IPS DF 4.7 (cell line): ENCODE measurements at regions not wholly inside any gene's neighbourhood (a gene's known extent, or its start where the extent isn't known, plus 50 kb on each side); places are given as distances from the start of the nearest gene placed in this dataset.

Experiments used
- DNase-seq: peaks from one replicate; pipeline ENCODE4 v3.0.0-alpha.2; 2013; ENCODE audit warnings: low spot score; ENCODE audit errors: extremely low read depth

DNA sequence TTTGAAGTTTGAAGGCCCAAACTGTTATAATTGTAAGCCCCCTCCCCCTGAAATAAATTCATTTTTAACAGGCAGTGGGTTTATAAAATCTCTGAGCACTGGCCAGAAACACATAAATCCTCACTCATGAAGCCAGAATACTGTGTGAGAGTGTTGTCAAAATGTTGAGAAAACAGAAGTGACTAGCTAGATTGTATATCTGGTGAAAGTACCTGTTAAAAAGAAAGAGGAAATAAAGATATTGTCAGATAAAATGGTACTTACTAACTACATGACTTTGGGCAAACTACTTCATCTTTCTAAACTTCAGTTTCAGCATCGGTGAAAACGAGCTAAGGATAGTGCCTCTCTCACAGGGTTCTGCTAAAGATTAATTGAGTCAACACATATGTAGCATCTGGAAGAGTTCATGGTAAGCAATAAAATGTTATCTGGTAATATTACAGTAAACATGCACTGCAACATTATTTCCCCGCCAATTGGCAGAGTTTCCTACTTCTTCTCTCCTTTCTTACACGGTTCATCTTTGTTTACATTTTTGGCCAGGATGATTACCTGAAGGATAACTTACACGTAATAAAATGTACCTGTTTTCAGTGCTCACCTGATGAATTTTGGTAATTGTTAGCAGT, 202.5 kb upstream of the CHRM2 start:
- no peak for DNase-seq

DNA sequence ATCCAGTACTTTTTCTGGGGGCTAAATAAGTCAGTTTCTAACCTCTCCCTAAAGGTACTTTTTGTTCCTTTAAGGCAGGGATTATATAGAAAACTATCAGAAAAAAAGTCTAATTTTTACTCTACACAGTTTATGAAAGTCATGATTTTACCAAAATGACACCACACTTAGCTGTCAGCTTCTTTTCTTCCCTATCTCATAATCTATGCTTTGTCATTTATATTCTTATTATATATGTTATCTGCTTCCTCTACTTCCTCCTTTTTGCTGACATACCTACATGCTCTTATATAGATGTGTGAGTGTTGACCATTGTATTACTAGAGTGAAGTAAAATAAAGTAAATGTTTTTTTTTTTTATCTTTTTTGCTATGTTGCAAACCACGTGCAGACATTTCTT, 203.9 kb upstream of the CHRM2 start:
- DNase-seq = no peak

DNA sequence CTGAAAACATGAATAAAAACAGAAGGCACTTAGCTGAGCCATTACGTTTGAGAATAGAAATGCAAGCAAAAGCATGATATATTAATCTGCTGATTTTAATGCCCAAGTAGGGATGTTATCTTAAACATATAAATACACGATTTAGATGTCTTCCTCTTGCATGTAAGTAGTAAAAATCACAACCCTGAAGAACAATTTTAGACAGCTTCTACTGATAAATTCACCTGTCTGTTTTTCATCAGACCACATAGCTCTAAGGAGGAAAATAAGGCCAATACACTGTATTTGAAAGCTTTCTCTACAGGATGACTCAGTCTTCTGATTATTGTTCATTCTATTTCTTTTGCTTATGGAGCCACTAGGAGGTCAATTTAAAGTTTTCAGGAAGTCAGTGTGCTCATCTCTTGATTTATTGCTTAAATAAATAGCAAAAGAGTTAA, 210.9 kb upstream of the CHRM2 start:
- no peak for DNase-seq

DNA sequence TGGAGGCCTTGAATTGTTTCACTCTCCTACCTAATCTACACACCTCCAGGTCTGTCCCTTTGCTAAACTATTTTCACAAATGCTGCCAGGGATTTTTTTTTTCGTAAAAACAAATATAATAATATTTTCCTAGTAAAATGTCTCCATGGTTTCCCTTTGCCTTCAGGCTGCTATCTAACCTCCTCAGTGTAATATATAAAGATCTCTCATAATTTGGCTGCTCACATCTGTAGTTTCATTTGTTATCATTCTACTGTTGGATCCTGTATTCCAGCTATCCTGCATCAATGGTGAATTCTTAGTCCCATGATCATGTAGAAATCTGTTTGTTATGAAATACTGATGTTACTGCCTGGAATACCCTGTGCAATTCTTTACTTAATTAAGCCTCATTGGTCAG, 211.9 kb upstream of the CHRM2 start:
- DNase-seq = no peak

DNA sequence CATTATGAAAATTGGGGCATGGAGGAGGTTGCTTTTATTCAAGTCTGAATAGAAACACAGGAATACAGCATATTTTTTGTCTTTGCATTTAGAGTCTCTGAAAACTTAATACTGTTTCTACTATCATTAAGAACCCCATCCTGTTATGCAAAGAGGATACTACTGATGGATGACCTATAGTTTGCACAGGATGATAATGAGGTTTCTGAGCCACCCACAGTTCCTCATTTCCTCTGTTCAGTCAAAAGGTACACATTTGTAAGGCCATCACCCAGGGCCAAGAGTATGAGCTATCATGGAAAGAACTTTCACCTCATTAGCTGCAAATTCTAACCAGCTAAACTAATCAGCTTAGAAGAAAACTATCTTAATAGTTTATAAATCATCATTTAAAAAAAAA, 213.0 kb upstream of the CHRM2 start:
- no peak for DNase-seq

DNA sequence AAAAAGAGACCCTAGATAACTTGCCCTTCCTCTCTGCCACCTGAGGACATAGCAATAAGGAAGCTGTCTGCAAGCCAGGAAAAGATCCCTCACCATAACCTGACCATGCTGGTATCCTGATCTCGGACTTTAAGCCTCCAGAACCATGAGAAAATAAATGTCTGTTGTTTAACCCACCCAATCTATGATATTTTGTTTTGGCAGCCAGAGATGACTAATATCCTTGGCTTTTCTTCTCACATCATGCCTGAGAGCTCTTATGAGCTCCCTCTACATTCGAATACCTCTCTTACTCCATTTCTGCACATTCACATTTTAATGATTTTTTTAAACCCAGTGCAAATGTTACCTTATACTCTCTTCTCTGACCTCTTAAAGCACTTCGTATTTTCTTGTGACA, 214.0 kb upstream of the CHRM2 start:
- DNase-seq = no peak

DNA sequence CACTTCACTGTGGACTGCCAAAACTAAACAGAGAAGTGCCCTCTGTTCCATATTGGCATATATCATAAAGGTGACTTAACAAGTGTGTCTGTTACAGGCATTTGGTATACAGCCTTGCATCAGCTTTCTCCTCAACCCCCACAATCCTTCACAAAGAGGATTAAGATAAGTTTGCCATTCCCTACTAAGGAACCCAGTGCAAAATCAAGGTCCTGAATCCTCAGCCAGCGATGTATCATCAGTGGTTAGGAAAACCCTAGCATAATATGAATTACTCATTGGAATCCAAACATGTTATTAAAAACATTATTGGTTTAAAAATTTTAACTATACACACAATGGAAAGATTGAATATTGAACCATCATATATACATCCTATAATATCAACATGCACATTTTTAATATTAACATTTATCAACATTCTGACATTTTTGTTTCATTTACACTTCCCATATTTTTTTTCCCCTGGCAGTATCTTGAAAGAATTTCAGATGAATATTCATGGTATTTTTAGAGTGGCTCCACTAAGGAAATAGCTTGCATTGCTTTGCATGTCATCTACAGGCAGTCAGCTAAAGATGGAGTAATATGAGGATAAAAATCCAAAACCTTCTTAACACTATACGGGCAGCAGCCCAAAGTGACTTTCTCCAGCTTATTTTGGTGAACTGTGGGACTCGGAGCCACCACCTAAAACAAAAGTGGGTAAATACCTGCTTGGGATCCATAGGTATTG, 215.6 kb upstream of the CHRM2 start:
- DNase-seq = no peak

DNA sequence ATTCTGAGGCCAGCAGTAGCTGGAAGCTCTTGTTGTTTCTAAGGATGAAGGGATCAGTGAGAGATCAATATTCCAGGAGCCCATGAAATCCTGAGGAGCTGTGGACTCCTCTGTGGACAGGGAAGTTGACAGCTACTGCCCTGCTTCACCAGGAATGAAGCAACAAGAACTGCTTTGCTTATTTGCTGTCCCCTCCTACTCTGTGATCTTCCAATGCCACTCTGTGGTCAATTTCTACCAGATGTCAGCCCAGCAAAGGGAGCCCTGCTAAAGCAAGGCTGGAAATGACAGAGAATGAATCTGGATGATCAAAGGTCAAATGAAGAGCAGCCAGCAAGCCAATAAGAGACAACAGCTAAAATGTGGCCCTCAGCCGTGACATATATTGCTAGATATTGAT, 227.5 kb upstream of the CHRM2 start:
- no peak for DNase-seq

DNA sequence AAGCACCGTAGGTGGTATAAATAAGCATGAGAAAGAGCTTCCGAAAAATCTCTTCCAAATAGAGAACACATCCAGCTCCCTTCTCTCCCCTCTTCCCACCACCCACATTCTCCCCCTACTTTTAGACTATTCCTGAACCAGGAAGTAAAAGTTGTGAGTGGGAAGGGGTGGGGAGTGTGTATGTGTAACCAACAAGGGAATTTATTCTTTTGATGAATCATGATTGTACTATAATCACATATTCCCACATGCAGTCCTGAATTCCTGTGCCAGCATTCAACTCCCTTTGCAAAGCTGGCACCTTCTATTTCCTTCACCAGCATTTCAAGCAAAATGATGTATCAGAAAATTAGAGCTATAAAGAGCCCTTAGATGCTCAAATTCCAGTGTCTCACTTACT, 230.6 kb upstream of the CHRM2 start:
- no peak for DNase-seq

DNA sequence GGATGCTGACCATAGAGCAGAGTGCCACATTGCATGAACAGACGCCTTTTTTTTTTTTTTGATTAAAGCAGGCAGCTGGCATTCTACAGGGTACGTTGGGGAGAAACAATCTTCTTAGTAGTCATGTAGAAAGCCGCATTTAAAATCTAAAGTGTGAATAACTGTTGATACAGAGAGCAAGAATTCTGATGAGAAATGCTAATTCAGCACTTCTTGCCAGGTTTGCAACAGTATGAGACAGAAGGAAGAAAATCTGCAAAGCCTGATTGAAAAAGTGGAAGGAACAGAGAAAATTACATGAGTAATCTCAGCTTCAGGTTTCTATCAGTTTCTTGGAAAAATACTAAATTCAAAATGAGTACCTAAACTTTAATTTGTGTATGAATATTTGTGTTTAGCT, 232.7 kb upstream of the CHRM2 start:
- DNase-seq = no peak

DNA sequence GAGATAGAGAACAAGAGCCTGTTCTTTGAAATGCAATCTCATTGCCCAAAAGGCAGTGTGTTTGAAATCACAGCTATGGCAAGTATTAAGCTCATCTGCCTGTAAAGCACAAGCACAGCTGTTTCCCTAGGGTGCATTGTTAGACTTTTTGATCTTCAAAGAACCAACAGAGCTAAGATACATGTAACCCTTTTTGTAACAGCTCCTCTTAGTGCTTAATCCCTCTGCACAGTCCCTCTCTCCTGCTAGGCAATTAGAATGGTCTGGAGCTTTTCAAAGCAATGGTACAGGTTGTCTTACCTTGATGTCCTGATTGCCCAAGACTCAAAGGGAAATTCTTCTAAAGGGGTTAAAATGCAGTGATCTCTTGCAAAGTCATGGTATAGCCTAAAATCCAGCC, 249.6 kb upstream of the CHRM2 start:
- no peak for DNase-seq

DNA sequence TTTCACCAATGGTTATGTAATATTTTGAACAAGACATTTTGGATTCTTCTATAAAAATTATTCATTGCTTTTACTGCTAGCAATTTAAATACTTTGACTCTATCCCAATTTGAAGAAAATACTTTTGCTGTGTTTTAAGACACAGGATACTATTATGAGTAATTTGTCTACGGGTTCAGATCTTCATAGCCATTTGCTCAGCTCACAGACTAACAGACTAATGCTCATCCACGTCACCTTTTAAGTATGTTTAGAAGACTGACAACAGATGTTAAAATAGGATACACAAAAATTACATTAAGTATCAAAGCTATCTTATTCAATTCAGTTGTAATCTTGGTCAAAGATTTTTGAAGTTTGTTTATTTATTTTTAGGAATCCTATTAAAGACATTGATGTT, 251.3 kb upstream of the CHRM2 start:
- no peak for DNase-seq

DNA sequence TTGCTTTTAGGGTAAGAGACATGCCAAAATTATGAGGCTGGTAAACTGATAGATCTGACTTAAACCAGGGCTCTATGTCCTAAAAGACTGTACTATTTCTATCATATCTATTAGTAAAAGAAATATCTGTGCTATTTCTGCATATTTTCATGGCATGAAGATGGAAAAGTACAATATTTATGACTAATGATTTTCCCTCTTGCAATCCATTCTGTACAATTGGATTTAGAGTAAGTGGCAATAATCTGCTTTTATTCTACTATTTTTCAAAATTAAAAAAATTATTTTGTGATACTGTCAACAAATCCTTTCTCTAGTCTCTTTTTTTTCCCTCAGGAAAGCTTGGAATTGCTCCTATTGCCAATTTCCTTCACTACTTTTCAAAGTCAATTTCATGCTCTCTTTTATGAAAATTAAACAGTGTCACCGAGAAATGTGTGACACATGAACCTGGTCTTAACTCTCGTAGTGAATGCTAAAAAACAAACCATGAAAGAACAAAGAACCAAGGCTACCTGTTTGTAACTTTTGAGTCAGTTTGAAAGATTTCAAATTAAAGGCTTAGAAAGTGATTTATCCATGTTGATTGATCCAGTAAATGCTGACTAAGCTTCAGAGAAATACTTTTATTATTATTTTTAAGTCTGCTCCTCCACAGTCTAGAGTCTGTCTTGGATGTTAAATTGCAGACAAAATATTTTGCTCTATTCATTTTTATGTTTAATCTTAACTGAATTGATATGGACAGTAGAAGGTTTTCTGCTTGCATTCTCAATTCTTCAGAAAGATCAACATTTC, 262.7 kb upstream of the CHRM2 start:
- DNase-seq = no peak

DNA sequence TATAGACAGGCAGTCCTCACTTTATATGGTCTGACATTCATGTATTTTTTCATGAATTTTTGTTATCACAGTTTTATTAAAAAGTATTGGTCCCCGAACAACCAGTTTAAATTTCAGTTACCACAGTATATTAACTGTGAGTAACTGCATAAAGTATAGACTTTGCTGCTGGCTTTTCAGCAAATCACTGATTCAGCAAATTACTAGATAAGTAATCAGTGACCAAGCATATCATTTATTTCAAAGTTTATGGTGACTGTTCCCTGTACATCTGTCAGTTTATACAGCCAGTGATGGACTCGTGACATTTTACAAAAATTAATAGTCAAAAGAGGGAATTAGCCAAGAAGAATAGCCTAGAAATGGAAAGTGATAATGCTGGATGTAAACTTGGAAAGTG, 266.7 kb upstream of the CHRM2 start:
- DNase-seq = no peak

DNA sequence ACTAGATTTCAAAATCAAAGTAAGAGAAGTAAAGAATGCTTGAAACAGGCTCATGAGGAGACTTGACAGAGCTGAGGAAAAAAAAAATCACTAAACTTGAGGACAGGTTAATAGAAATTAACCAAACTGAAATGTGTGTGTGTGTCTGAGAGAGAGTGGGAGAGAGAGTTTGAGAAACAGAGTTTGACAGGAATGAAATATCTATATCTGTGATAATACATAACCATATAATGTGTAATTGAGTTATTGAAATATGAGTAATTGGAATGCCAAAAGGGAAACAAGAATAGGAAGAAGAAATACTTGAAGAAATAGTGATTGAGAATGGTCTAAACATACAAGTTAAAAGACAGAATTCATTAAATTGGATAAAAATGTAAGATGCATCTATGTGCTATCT, 268.0 kb upstream of the CHRM2 start:
- DNase-seq = no peak

DNA sequence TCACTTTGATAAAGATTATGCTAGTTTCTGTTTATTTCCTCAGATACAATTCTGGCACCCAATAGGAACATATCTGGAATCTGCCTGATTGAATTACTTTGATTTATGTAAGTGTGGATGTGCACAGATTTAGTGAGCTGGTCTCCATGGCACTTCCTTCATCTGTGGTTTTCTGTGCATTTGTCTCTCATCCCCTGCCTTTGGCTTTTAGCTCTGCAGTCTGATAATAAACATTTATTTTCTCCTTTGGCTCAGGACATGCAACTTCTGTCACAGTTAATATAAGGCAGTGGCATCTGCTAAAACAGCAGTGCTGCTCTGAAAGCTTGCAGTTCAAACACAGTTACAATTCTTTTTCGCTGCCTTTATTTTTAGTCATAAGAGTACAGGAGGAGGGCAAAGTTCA, 273.7 kb upstream of the CHRM2 start:
- no peak for DNase-seq

DNA sequence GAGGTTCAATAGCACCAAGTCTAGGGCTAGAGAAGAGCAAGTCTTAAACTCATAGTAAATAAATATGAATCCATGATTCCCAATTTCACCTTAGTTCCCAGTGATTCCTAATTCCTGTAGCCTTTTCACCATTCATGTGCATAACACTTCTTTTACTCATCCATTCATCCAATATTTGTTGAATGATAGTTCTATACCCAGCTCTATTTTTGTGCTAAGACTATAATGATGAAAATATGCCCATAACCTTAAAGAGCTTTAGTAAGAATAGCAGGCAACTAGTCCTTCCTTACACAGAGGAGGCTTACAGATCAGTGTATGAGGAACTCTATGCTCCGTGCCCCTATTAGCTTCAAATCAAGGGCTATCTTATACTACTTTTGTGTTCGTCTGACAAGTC, 280.2 kb upstream of the CHRM2 start:
- no peak for DNase-seq

DNA sequence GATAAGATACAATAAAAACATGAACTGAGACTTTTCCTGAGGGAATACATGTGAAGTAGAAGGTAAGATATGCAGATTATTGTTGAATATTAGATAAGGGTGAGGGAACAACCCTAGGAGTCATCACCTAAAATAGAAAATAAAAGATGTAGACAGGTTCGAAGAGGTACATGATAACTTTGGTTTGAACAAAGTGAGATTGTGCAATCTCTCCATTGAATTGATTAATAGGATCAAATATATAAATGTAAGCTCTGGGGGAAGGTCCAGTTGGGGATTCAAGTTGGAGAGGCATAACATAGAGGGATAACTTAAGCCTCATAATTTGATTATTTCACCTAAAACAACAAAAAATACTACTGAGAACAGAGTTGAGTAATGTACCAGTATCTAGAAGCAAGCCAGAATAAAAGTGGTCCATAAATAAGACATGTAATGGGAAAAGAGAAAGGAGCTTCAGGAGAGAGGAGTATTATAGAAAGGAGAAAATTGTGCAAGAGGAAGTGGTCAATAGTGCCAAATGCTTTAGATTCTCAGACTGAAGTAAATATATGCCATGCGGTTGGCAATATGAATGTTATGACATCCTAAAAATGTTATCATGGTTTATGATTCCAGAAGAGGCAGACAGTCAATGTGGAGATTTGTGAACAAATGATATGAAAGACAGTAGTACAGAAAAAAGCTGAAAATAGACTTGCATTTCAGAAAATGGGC, 282.3 kb upstream of the CHRM2 start:
- no peak for DNase-seq

DNA sequence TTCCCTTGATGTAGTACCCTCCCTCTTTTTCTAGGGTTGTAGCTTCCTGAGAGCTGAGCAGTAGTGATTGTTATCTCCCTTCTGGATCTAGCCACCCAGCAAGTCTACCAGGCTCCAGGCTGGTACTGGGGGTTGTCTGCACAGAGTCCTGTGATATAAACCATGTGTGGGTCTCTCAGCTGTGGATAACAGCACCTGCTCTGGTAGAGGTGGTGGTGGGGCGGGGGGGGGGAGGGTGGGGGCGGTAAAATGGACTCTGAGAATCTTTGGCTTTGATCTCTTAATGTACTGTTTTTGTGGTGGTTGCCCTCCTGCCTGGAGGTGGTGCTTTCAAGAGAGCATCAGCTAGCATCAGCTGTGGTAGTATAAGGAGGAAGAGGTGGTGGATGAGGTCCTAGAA, 302.0 kb upstream of the CHRM2 start:
- no peak for DNase-seq

DNA sequence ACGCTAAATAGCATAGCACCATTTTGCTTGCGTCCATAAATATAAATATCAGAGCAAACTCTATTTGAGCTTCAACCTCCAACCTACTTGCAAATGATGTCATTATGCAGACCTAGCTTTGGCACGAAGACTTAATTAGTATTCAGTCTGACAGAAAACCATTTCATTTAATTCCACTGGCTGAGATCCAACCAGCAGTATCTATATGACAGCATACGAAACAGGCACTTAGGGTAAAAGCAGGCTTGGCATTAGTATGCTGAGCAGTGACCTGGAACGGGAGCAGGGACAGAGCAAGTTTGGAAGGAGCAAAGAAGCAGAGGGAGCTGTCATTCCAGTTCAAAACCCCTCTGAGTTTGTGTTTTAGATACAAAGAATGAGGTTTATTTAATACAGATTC, 312.5 kb upstream of the CHRM2 start:
- DNase-seq = no peak

DNA sequence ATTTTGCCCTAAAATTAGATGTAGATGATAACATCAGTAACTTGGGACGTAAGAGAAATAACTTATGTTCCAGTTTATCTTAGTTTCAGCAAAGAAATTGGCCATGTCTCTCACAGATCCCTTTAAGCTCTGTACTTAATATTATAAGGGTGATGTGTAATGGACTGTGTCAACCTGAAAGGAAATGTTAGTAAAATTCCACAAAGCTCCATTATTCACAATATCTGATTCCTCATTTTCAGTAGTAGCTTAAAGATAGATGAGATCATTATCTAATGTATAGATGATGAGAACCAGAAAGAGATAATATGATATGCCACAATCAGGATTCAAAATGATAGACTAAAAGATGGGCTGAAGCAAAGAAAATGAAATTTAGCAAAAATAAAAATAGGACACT, 316.8 kb upstream of the CHRM2 start:
- no peak for DNase-seq

DNA sequence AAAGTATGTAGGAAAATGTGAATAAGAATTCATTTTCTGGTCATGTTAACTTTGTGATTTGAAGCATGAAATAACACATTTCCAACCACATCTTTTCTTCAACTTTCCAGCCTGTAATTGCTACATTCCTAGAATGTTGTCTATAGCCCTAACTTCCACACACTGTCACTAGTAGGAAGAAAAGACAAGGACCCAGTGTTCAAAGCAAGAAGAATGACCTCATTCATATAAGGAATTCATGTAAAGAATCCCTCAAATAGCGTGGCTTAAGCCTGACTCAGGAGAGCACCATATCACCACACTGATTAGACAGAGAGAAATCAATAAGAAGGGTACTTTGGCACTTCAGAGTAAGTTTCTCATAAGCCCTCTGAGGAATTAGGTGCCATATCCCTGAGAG, 318.7 kb upstream of the CHRM2 start:
- DNase-seq = no peak
